ENCODE measurements at regions not wholly inside any gene's neighbourhood (a gene's known extent, or its start where the extent isn't known, plus 50 kb on each side); places are given as distances from the start of the nearest gene placed in this dataset.

DNA sequence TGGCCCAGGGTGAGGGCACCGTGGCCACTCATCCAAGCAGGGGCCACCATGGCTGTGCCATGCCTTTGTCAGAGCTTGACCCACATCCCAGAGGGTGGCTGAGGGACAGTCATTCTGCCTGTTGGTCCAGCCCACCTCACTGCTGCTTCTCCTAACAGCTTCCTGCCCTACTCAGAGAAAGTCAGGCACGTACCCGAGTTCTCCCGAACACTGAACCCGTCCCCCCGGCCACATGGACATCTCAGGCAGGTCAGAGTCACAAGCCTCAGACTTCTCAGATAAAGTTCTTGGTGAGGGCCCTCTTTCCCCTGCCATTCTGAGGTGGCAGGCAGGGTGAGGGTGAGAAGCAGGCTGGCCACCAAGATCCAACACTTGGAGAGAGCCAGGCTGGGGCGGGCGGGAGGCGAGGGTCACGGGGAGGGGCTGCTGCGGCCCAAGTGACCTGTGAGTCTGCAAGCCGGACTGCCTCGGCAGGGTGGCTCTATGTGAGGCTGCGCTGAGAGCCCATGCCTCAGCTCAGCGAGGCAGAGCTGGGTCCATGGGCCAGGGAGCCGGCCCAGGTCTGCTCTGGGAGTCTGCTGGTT is 317.8 kb downstream of the TMEM121 start:
- no peak overlapping the region for H3K4me3 ChIP-seq (ENCODE audit: insufficient read depth, low read depth, low read length)
- no peaks in the 10 kb centered on the region for H3K36me3 ChIP-seq (ENCODE audit: control insufficient read depth, insufficient read depth, low read length)
- no peak overlapping the region for H3K27ac ChIP-seq (ENCODE audit: insufficient read depth, low read depth, low read length, poor library complexity, severe bottlenecking)
- 82 to 85% methylated on average over 16 of the region's 16 CpGs for WGBS, 2 experiments
- H3K4me1 ChIP-seq (ENCODE audit: control insufficient read depth, insufficient read depth, low read length) = no peaks in the 10 kb centered on the region
- no peaks in the 10 kb centered on the region for H3K27me3 ChIP-seq (ENCODE audit: control insufficient read depth, insufficient read depth, low read length, poor library complexity, severe bottlenecking)
- peaks cover 11% of the 10 kb centered on the region for H3K9me3 ChIP-seq (ENCODE audit: control insufficient read depth, low read length)

DNA sequence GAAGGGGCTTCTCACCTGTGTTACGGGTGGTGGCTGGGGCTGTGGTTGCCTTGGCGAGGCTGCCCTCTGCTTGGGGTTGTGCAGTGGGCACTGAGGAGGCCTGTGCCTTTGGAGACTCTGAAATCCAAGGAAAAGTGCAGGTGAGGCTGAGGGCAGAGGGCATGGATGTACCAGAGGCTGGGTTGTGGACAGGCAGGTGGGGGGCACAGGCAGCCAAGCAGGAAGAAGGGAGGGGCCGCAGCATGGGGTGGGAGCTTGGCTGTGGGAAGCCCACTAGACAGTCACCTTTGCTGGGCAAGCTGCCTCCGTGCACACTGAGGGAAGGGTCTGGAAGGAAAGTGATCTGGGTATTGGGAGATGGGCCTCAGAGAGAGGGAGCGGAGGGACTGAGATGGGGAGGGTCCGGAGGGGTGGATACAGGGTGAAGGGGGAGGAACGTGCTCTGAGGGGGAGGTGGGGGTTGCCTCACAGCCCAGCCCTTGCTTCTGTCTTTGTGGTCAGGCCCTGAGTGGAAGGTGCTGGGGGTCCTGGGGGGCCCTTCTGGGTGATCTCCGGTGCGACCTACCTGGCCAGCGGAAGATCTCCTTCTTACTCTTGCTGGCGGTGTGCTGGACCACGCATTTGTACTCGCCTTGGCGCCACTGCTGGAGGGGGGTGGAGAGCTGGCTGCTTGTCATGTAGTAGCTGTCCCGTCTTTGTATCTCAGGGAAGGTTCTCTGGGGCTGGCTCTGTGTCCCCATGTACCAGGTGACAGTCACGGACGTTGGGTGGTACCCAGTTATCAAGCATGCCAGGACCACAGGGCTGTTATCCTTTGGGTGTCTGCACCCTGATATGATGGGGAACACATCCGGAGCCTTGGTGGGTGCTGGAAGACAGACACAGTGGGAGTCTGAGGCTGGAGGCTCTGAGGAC is 318.7 kb downstream of the TMEM121 start:
- H3K9me3 ChIP-seq (ENCODE audit: control insufficient read depth, low read length) = peaks cover 7% of the 10 kb centered on the region
- H3K36me3 ChIP-seq (ENCODE audit: control insufficient read depth, insufficient read depth, low read length) = no peaks in the 10 kb centered on the region
- H3K4me1 ChIP-seq (ENCODE audit: control insufficient read depth, insufficient read depth, low read length) = no peaks in the 10 kb centered on the region
- H3K27me3 ChIP-seq (ENCODE audit: control insufficient read depth, insufficient read depth, low read length, poor library complexity, severe bottlenecking) = no peaks in the 10 kb centered on the region
- no peak overlapping the region for H3K27ac ChIP-seq (ENCODE audit: insufficient read depth, low read depth, low read length, poor library complexity, severe bottlenecking)
- no peak overlapping the region for H3K4me3 ChIP-seq (ENCODE audit: insufficient read depth, low read depth, low read length)
- 80% methylated on average over 18 of the region's 18 CpGs for WGBS, 2 experiments

DNA sequence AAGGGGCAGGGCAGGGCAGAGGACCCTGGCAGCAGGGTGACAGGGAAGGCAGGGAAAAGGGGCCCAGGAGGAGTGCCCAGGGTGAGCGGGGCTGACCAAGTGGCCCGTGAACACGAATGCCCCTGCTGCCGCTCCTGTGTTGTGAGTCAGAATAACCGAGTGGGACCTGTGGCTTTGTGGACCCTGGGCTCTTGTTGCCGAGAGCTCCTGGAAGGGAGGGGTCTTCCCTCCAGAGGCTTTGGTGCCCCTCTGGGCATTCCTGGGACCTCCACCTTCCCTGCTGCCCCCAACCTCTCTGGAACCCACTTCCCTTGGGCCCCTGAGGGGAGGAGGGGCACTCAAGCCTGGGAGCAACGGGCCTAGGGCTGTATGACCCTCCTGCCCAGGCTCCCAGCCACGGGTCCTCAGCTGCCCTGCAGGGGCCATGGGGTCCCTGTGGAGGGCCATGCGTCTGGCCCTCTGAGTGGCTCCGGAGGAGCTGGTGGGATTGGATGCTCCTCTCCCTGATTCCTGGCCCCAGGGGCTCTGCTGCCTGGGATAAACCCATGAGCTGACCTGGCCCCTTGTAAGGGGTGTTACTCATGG is 319.4 kb downstream of the TMEM121 start:
- H3K9me3 ChIP-seq (ENCODE audit: control insufficient read depth, low read length) = peaks cover 7% of the 10 kb centered on the region
- WGBS, 2 experiments = 79 to 81% methylated on average over 10 of the region's 10 CpGs
- H3K4me3 ChIP-seq (ENCODE audit: insufficient read depth, low read depth, low read length) = no peak overlapping the region
- no peaks in the 10 kb centered on the region for H3K4me1 ChIP-seq (ENCODE audit: control insufficient read depth, insufficient read depth, low read length)
- H3K27me3 ChIP-seq (ENCODE audit: control insufficient read depth, insufficient read depth, low read length, poor library complexity, severe bottlenecking) = no peaks in the 10 kb centered on the region
- no peaks in the 10 kb centered on the region for H3K36me3 ChIP-seq (ENCODE audit: control insufficient read depth, insufficient read depth, low read length)
- H3K27ac ChIP-seq (ENCODE audit: insufficient read depth, low read depth, low read length, poor library complexity, severe bottlenecking) = no peak overlapping the region

DNA sequence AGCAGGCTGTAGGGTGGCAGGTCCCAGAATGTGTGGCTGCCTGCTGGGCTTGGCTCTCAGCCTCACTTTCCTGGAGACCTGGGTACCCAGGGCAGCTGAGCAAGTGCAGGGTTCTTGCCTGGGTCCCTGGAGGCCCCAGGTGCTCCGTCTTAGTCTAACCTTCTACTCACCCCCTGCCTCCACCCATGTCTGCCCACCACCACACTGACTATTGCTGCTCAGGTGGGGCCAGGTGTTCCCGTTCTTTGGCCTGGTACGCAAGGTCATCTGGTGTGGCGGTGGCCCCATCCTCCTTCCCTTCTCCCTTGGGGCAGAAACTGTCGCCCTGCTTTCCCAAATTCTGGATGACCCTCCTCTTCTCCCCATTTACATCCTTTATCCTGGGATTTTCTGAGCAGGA is 319.9 kb downstream of the TMEM121 start:
- H3K27me3 ChIP-seq (ENCODE audit: control insufficient read depth, insufficient read depth, low read length, poor library complexity, severe bottlenecking) = no peaks in the 10 kb centered on the region

DNA sequence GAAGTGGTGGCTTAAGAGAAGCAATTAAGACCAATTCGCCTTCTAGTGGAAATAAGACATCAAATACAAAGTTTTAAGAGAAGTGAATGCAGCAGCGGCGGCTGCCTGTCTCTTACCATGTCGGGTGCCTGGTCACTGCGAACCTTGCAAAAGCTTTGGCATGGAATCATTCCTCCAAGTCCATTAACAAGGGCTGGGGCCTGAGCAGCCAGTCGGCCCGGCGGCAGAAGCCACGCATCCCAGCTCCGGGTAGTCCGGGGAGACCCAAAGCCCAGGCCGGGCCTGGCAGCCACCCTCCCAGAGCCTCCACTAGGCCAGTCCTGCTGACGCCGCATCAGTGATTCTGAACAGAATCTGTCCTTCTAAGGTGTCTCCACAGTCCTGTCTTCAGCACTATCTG is 321.0 kb downstream of the TMEM121 start:
- no peak overlapping the region for H3K27ac ChIP-seq (ENCODE audit: insufficient read depth, low read depth, low read length, poor library complexity, severe bottlenecking)
- WGBS, 2 experiments = 86 to 87% methylated on average over 14 of the region's 14 CpGs
- H3K4me3 ChIP-seq (ENCODE audit: insufficient read depth, low read depth, low read length) = no peak overlapping the region
- no peaks in the 10 kb centered on the region for H3K36me3 ChIP-seq (ENCODE audit: control insufficient read depth, insufficient read depth, low read length)
- no peaks in the 10 kb centered on the region for H3K4me1 ChIP-seq (ENCODE audit: control insufficient read depth, insufficient read depth, low read length)
- no peaks in the 10 kb centered on the region for H3K27me3 ChIP-seq (ENCODE audit: control insufficient read depth, insufficient read depth, low read length, poor library complexity, severe bottlenecking)
- peaks cover 11% of the 10 kb centered on the region for H3K9me3 ChIP-seq (ENCODE audit: control insufficient read depth, low read length)

More for the DNA sequence above, 319.9 kb downstream of the TMEM121 start:
- 63% methylated on average over 5 of the region's 5 CpGs for WGBS, 2 experiments
- Histone ChIP-seq H3K4me3 (ENCODE audit: insufficient read depth, low read depth, low read length) (no peak overlapping the region), H3K9me3 (ENCODE audit: control insufficient read depth, low read length) (peaks cover 10% of the 10 kb centered on the region), H3K4me1 (ENCODE audit: control insufficient read depth, insufficient read depth, low read length) (no peaks in the 10 kb centered on the region), H3K27ac (ENCODE audit: insufficient read depth, low read depth, low read length, poor library complexity, severe bottlenecking) (no peak overlapping the region), H3K36me3 (ENCODE audit: control insufficient read depth, insufficient read depth, low read length) (no peaks in the 10 kb centered on the region)

DNA sequence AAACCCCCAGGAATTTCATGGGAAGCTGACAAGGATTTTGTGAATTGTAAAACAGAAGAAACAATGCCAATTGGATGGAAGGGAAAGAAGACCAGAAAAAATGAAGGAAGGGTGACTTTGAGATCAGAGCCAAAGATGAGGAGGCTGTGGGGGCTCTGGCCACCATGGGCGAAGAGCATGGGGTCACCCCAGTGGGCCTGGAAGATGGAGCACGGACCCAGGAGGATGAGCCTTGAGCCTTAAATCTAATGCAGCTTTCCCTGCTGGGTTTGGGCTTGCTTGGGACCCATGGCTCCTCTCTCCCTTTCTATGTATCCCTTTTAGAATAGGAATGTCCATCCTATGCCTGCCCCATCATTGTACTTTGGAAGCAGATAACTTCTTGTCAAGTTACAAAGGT is 322.2 kb downstream of the TMEM121 start:
- H3K9me3 ChIP-seq (ENCODE audit: control insufficient read depth, low read length) = peaks cover 11% of the 10 kb centered on the region
- 30 to 52% methylated on average over 2 of the region's 2 CpGs for WGBS, 2 experiments
- H3K4me1 ChIP-seq (ENCODE audit: control insufficient read depth, insufficient read depth, low read length) = no peaks in the 10 kb centered on the region
- no peak overlapping the region for H3K27ac ChIP-seq (ENCODE audit: insufficient read depth, low read depth, low read length, poor library complexity, severe bottlenecking)
- no peaks in the 10 kb centered on the region for H3K27me3 ChIP-seq (ENCODE audit: control insufficient read depth, insufficient read depth, low read length, poor library complexity, severe bottlenecking)
- no peak overlapping the region for H3K4me3 ChIP-seq (ENCODE audit: insufficient read depth, low read depth, low read length)
- no peaks in the 10 kb centered on the region for H3K36me3 ChIP-seq (ENCODE audit: control insufficient read depth, insufficient read depth, low read length)

DNA sequence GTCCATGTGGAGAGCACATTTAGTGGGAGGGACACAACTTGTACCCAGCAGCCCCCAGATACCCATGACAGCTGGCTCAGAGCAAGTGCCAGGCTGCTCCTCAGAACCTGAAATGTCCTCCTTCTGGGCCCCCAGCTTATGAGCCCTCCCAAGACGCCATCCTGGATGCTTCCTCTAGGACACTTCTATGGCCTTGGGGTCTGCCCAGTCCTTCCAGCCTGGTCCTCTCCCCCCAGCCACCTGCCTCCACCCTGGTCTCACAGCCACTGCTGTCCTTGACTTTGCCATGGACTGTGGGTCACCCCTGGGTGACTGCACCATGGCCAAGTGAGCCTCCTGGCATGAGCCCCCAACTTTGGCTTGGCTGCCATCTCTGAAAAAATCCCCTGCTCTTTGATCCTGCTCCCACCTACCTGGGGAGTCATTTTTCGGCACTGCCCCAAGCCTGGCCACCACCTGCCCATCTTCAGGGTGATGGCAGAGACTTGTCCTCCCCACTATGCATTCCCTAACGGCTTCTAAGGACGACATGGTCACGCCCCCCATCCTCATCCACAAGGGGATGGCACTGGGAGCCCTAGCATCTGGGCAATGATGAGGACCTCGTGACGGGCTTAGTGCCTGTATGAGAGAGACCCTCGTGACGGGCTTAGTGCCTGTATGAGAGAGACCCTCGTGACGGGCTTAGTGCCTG is 323.7 kb downstream of the TMEM121 start:
- Histone ChIP-seq H3K4me1 (ENCODE audit: control insufficient read depth, insufficient read depth, low read length) (no peaks in the 10 kb centered on the region), H3K4me3 (ENCODE audit: insufficient read depth, low read depth, low read length) (no peak overlapping the region), H3K27me3 (ENCODE audit: control insufficient read depth, insufficient read depth, low read length, poor library complexity, severe bottlenecking) (no peaks in the 10 kb centered on the region), H3K9me3 (ENCODE audit: control insufficient read depth, low read length) (peaks cover 5% of the 10 kb centered on the region), H3K36me3 (ENCODE audit: control insufficient read depth, insufficient read depth, low read length) (no peaks in the 10 kb centered on the region), H3K27ac (ENCODE audit: insufficient read depth, low read depth, low read length, poor library complexity, severe bottlenecking) (no peak overlapping the region)
- 68 to 69% methylated on average over 7 to 9 of the region's 11 CpGs for WGBS, 2 experiments

DNA sequence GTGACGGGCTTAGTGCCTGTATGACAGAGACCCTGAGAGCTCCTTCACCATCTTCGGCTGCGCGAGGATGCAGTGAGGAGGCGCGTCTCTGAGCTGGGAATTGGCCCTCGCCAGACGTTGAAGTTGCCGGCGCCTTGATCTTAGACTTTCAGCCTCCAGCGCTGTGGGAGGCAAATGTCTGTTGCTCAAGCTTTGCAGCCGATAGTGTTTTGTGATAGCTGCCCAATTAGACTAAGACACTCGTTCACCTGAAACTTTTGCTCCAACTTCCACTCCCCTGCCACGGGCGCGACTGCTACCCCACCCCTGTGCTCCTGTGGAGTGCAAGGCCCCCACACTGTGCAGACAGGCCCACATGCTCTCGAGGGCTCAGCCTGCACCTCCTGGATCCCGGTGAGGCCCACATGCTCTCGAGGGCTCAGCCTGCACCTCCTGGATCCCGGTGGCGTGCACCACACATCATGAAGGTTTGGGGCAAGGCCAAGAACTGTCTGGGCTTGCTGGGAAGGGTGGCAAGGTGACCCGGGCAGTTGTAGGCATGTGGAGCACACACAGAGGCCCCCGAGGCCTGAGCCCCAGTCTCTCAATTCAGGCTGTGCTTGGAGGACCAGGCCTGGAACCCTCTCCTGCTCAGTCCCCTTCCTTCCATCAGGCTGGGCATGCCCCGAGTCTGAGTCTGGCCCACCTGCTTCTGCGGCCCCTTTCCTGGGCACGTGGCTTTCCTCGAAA is 324.6 kb downstream of the TMEM121 start:
- Histone ChIP-seq H3K27me3 (ENCODE audit: control insufficient read depth, insufficient read depth, low read length, poor library complexity, severe bottlenecking) (no peaks in the 10 kb centered on the region), H3K9me3 (ENCODE audit: control insufficient read depth, low read length) (peaks cover 8% of the 10 kb centered on the region), H3K36me3 (ENCODE audit: control insufficient read depth, insufficient read depth, low read length) (no peaks in the 10 kb centered on the region), H3K27ac (ENCODE audit: insufficient read depth, low read depth, low read length, poor library complexity, severe bottlenecking) (no peak overlapping the region), H3K4me3 (ENCODE audit: insufficient read depth, low read depth, low read length) (no peak overlapping the region), H3K4me1 (ENCODE audit: control insufficient read depth, insufficient read depth, low read length) (no peaks in the 10 kb centered on the region)
- 80 to 81% methylated on average over 27 of the region's 27 CpGs for WGBS, 2 experiments

DNA sequence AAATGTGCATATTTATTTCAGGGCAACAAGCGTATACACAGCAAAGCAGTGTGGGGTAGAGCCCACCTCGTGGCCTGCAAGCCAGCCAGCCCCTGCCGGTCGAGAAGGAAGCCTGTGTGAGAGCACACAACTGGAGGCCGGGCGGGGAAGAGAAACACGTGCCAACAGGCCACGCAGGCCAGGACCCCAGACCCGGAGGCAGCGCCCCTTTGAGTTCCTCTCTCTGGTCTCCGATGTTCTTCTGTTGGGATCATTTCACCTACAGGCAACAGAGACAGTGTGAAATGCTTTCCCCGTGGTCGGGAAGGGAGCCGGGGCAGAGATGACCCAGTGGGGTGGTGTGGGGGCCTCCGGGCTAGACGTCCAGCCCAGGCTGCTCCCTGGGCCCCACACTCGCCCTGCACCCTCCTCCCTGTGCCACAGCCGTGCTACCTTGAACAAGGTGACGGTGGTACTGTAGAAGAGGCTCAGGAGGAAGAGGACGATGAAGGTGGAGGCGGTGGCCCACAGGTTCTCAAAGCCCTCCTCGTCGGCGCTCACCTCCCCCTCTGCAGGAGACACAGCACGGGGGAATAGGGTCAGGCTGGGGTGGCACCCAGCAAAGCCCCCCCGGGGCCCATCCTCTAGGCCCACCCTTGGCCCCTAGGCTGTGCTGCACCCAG is 325.5 kb downstream of the TMEM121 start:
- no peaks in the 10 kb centered on the region for H3K4me1 ChIP-seq (ENCODE audit: control insufficient read depth, insufficient read depth, low read length)
- WGBS, 2 experiments = 81% methylated on average over 26 of the region's 26 CpGs
- H3K36me3 ChIP-seq (ENCODE audit: control insufficient read depth, insufficient read depth, low read length) = no peaks in the 10 kb centered on the region
- no peak overlapping the region for H3K4me3 ChIP-seq (ENCODE audit: insufficient read depth, low read depth, low read length)
- peaks cover 10% of the 10 kb centered on the region for H3K9me3 ChIP-seq (ENCODE audit: control insufficient read depth, low read length)
- H3K27me3 ChIP-seq (ENCODE audit: control insufficient read depth, insufficient read depth, low read length, poor library complexity, severe bottlenecking) = no peaks in the 10 kb centered on the region
- H3K27ac ChIP-seq (ENCODE audit: insufficient read depth, low read depth, low read length, poor library complexity, severe bottlenecking) = no peak overlapping the region

Measured in ectodermal cell (in vitro differentiated cells).